NK-92 treated with Interleukin-12 subunit alpha and Interleukin-12 subunit beta, amount 100 ng/mL, for 24 hours (cell line): ENCODE measurements at regions not wholly inside any gene's neighbourhood (a gene's known extent, or its start where the extent isn't known, plus 50 kb on each side); places are given as distances from the start of the nearest gene placed in this dataset.
"Not testable (repeated sequence)": the region's sequence is repeated elsewhere in the genome, so short reads cannot be mapped to it uniquely, and the experiment has no call there.

ENCODE experiments used
- DNase-seq: peaks from one replicate; lab custom pipeline; 2025; lab: John Stamatoyannopoulos, UW

GRCh38 chr9:15113288-15113687 lies 193.7 kb downstream of the TTC39B start:
- DNase-seq, result no peak

- DNase-seq, result no peak
Measured at GRCh38 chr9:15111071-15111470, 195.9 kb downstream of the TTC39B start.

GRCh38 chr9:15104826-15105420 lies 194.7 kb upstream of the FREM1 start:
- peak; percentile 0 for DNase-seq

- DNase-seq, result no peak
Measured at GRCh38 chr9:15103290-15103689, 193.1 kb upstream of the FREM1 start.

GRCh38 chr9:15101095-15101494 lies 190.9 kb upstream of the FREM1 start:
- no peak for DNase-seq

- no peak for DNase-seq
Measured at GRCh38 chr9:15100571-15100970, 190.3 kb upstream of the FREM1 start.

GRCh38 chr9:15096972-15097371 lies 186.7 kb upstream of the FREM1 start:
- DNase-seq, result no peak

- no peak for DNase-seq
Measured at GRCh38 chr9:15086778-15087324, 176.6 kb upstream of the FREM1 start.

- no peak for DNase-seq
Measured at GRCh38 chr9:15086156-15086763, 176.0 kb upstream of the FREM1 start.

GRCh38 chr9:15081021-15081753 lies 171.0 kb upstream of the FREM1 start:
- no peak for DNase-seq

- no peak for DNase-seq
Measured at GRCh38 chr9:15080401-15080800, 170.2 kb upstream of the FREM1 start.

- DNase-seq, result no peak
Measured at GRCh38 chr9:15079989-15080388, 169.8 kb upstream of the FREM1 start.

- no peak for DNase-seq
Measured at GRCh38 chr9:15077946-15078729, 167.9 kb upstream of the FREM1 start.

GRCh38 chr9:15073620-15074019 lies 163.4 kb upstream of the FREM1 start:
- no peak for DNase-seq

GRCh38 chr9:15070716-15071115 lies 160.5 kb upstream of the FREM1 start:
- DNase-seq, result no peak

- DNase-seq, result no peak
Measured at GRCh38 chr9:15069106-15069505, 158.9 kb upstream of the FREM1 start.

- no peak for DNase-seq
Measured at GRCh38 chr9:15068261-15068660, 158.0 kb upstream of the FREM1 start.

- DNase-seq, result no peak
Measured at GRCh38 chr9:15059003-15059402, 148.8 kb upstream of the FREM1 start.

- no peak for DNase-seq
Measured at GRCh38 chr9:15058236-15058635, 148.0 kb upstream of the FREM1 start.

GRCh38 chr9:15055284-15055683 lies 145.1 kb upstream of the FREM1 start:
- not testable (repeated sequence) for DNase-seq

GRCh38 chr9:15048772-15049171 lies 138.5 kb upstream of the FREM1 start:
- no peak for DNase-seq

GRCh38 chr9:15047028-15047551 lies 136.9 kb upstream of the FREM1 start:
- no peak for DNase-seq
